ENCODE measurements at regions not wholly inside any gene's neighbourhood (a gene's known extent, or its start where the extent isn't known, plus 50 kb on each side); places are given as distances from the start of the nearest gene placed in this dataset.

DNA sequence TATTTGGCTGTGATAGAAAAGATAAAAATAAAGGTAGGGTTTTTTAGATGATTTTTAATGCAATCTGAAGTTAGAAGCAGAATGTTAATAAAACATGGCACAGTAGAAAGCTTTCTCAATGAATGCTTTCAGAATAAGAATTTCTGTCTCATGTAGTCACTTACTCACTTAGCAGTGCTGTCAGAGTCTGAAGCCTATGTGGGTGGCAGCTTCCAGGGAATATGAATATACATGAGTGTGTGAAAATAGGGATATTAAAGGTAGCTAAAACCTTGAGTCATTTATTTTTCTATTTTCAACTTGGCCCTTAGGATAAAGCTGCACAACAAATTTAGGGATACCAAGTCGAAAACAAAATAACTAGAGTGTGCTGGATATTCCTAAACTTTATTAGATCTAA is 427.9 kb downstream of the AEBP2 start:
- Histone ChIP-seq H3K4me2 (ENCODE audit: low read length) (no peak overlapping the region), H3K79me2 (ENCODE audit: insufficient read depth, low read depth, low read length) (no peaks in the 10 kb centered on the region), H2AFZ (ENCODE audit: low read length) (no peak overlapping the region), H3K36me3 (ENCODE audit: insufficient read depth, low read length) (no peaks in the 10 kb centered on the region), H3K9me2 (ENCODE audit: insufficient read depth, low read length) (no peaks in the 10 kb centered on the region), H3K4me3 (ENCODE audit: low read depth, low read length, poor library complexity, severe bottlenecking) (no peak overlapping the region), H3K4me1 (ENCODE audit: insufficient read depth, low read length, poor library complexity, severe bottlenecking) (no peaks in the 10 kb centered on the region), H3K27ac (ENCODE audit: low read depth, low read length, poor library complexity, severe bottlenecking) (no peak overlapping the region), H4K20me1 (ENCODE audit: insufficient read depth, low read length) (no peaks in the 10 kb centered on the region), H3K9me3 (ENCODE audit: low read length) (no peaks in the 10 kb centered on the region)
- DNase-seq (ENCODE audit: low spot score), result no peak
- CTCF ChIA-PET (ENCODE audit: unreplicated experiment), result no interaction called here
- POLR2A ChIA-PET, result no interaction called here
- BruUV-seq (replicated peaks), result no TSS peak
- no peak for TF ChIP-seq EZH2phosphoT487 (IDR thresholded peaks at IDR 0.05; ENCODE audit: borderline replicate concordance, low read depth, low read length)
- TF ChIP-seq, protein P1, sequence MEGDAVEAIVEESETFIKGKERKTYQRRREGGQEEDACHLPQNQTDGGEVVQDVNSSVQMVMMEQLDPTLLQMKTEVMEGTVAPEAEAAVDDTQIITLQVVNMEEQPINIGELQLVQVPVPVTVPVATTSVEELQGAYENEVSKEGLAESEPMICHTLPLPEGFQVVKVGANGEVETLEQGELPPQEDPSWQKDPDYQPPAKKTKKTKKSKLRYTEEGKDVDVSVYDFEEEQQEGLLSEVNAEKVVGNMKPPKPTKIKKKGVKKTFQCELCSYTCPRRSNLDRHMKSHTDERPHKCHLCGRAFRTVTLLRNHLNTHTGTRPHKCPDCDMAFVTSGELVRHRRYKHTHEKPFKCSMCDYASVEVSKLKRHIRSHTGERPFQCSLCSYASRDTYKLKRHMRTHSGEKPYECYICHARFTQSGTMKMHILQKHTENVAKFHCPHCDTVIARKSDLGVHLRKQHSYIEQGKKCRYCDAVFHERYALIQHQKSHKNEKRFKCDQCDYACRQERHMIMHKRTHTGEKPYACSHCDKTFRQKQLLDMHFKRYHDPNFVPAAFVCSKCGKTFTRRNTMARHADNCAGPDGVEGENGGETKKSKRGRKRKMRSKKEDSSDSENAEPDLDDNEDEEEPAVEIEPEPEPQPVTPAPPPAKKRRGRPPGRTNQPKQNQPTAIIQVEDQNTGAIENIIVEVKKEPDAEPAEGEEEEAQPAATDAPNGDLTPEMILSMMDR (conservative IDR thresholded peaks at IDR 0.05; ENCODE audit: low read length), result no peak
- intact Hi-C loops (cut with micrococcal nuclease; ENCODE audit: unreplicated experiment), result no loop called here

DNA sequence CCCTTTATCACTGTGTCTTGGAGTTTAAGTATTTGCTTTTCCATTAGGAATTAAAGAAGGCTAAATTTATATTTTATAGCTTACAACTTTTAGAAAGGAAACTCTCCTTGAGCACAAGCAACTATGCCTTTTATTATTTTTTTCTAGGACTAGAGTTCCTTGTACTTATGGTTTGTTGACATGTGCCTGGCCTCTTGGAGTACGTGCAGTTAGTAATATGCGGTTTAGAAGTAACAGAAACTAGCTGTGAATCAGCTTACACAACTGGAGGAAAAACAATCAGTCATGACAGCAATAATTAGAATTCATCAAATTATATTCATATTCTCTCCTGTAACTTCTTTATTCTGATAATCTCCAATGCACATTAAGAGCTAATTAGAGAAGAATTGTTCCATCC is 428.7 kb downstream of the AEBP2 start:
- BruUV-seq (replicated peaks), result no TSS peak
- CTCF ChIA-PET (ENCODE audit: unreplicated experiment), result no interaction called here
- no peaks in the 10 kb centered on the region for H3K9me3 ChIP-seq (ENCODE audit: low read length)

DNA sequence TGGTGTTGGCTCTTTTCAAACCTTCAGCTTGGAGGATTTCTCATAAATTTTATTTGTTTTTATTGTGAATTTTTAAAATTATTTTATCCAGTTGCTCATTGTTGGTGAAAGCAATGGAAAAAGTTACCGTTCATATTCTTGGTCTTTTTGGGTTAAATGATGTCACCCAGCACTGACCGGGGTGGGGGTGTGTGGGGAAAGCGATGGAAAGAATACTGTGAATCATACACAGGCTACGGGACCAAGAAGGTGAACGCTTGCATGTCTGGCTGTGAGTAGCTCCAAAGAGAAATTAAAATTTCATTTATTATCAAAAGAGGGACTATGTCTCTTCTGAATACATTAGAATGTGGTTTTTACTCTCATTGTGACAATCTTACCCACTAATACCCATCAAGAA is 430.1 kb downstream of the AEBP2 start:
- no peaks in the 10 kb centered on the region for H3K79me2 ChIP-seq (ENCODE audit: insufficient read depth, low read depth, low read length)
- ChIA-PET CTCF (ENCODE audit: unreplicated experiment) (no interaction called here), POLR2A (no interaction called here)
- BruUV-seq (replicated peaks), result no TSS peak
- no peak overlapping the region for H2AFZ ChIP-seq (ENCODE audit: low read length)
- no peaks in the 10 kb centered on the region for H3K4me1 ChIP-seq (ENCODE audit: insufficient read depth, low read length, poor library complexity, severe bottlenecking)
- H3K4me2 ChIP-seq (ENCODE audit: low read length), result no peak overlapping the region
- no peak for TF ChIP-seq EZH2phosphoT487 (IDR thresholded peaks at IDR 0.05; ENCODE audit: borderline replicate concordance, low read depth, low read length)
- TF ChIP-seq, protein P1 (conservative IDR thresholded peaks at IDR 0.05; ENCODE audit: low read length), result no peak
- H3K9me3 ChIP-seq (ENCODE audit: low read length), result no peaks in the 10 kb centered on the region
- H4K20me1 ChIP-seq (ENCODE audit: insufficient read depth, low read length), result no peaks in the 10 kb centered on the region
- no peaks in the 10 kb centered on the region for H3K9me2 ChIP-seq (ENCODE audit: insufficient read depth, low read length)
- no peak for DNase-seq (ENCODE audit: low spot score)
- H3K27ac ChIP-seq (ENCODE audit: low read depth, low read length, poor library complexity, severe bottlenecking), result no peak overlapping the region
- H3K36me3 ChIP-seq (ENCODE audit: insufficient read depth, low read length), result no peaks in the 10 kb centered on the region
- intact Hi-C loops (cut with micrococcal nuclease; ENCODE audit: unreplicated experiment), result no loop called here
- H3K4me3 ChIP-seq (ENCODE audit: low read depth, low read length, poor library complexity, severe bottlenecking), result no peak overlapping the region

More for the DNA sequence above, 428.7 kb downstream of the AEBP2 start:
- Histone ChIP-seq H3K4me1 (ENCODE audit: insufficient read depth, low read length, poor library complexity, severe bottlenecking) (no peaks in the 10 kb centered on the region), H3K27ac (ENCODE audit: low read depth, low read length, poor library complexity, severe bottlenecking) (no peak overlapping the region), H2AFZ (ENCODE audit: low read length) (no peak overlapping the region), H3K79me2 (ENCODE audit: insufficient read depth, low read depth, low read length) (no peaks in the 10 kb centered on the region), H4K20me1 (ENCODE audit: insufficient read depth, low read length) (no peaks in the 10 kb centered on the region), H3K4me3 (ENCODE audit: low read depth, low read length, poor library complexity, severe bottlenecking) (no peak overlapping the region), H3K36me3 (ENCODE audit: insufficient read depth, low read length) (no peaks in the 10 kb centered on the region), H3K9me2 (ENCODE audit: insufficient read depth, low read length) (no peaks in the 10 kb centered on the region), H3K4me2 (ENCODE audit: low read length) (no peak overlapping the region)
- TF ChIP-seq, protein P1 (conservative IDR thresholded peaks at IDR 0.05; ENCODE audit: low read length), result no peak
- no peak for TF ChIP-seq EZH2phosphoT487 (IDR thresholded peaks at IDR 0.05; ENCODE audit: borderline replicate concordance, low read depth, low read length)
- DNase-seq (ENCODE audit: low spot score), result no peak
- intact Hi-C loops (cut with micrococcal nuclease; ENCODE audit: unreplicated experiment), result no loop called here
- POLR2A ChIA-PET, result no interaction called here
